GM18507 (cell line): ENCODE measurements at regions not wholly inside any gene's neighbourhood (a gene's known extent, or its start where the extent isn't known, plus 50 kb on each side); places are given as distances from the start of the nearest gene placed in this dataset.
"Not testable (repeated sequence)": the region's sequence is repeated elsewhere in the genome, so short reads cannot be mapped to it uniquely, and the experiment has no call there.

ENCODE experiments used
- DNase-seq: peaks from one replicate; pipeline ENCODE4 v3.0.0; 2011; ENCODE audit warnings: low read depth; ENCODE audit not compliant: insufficient read length; ENCODE audit errors: extremely low spot score
- FAIRE-seq: peaks from 2 replicates; lab custom pipeline; 2011; peaks lifted over from hg19 to GRCh38; lab: Jason Lieb, UNC

DNA sequence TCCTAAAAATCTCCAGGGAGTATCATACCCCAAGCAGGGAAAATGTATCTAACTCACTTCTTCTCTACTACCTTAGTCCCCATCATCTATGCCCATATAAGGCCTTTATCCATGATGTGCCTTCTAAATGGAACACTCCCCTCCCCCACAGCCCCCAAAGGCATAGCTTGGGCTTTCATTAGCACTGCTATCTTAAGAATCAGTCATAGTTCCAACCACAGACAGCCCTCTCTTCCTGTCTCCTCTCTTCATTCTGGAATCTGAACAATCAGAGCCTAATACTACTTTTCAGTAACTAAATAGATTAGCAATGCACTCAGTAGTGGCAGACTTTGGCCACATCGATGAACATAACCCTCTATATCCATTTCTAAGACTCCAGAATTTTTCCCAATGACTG lies 313.2 kb upstream of the DKK2 start:
- DNase-seq (no peak), FAIRE-seq (no peak)

DNA sequence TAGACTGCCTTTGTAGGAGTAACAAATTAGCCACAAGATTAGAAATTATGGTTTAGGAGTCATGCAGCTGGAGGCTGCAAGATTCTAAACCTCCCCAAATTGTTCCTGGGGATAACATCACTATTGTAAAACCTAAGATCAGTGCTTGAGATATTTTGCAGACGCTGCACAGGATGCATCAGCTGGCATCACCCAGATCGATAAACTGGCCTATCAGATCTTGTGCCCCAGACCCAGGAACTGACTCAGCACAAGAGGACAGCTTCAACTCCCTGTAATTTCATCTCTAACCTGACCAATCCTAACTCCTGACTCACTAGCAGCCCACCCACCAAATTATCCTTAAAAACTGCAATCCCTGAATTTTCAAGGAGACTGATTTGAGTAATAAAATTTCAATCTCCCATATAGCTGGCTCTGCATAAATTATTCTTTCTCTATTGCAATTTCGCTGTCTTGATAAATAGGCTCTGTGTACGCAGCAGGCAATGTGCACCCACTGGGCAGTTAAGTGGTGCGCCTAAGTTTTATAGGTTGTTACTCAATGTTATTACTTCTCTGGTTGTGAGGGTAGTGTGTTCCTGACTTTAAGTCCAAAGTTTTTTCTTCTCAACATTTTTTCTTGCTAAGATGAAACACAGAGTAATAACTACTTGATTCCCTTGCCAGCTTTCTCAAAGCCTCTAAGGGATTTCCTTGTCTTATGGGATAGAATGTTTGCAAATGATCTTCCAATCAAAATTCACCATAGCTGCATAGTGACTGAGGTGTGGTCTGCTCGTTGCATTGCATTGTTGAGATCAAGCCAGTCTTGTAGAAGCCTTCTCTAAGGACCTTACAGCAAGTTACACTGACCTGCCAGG lies 312.3 kb upstream of the DKK2 start:
- FAIRE-seq (no peak), DNase-seq (no peak)

DNA sequence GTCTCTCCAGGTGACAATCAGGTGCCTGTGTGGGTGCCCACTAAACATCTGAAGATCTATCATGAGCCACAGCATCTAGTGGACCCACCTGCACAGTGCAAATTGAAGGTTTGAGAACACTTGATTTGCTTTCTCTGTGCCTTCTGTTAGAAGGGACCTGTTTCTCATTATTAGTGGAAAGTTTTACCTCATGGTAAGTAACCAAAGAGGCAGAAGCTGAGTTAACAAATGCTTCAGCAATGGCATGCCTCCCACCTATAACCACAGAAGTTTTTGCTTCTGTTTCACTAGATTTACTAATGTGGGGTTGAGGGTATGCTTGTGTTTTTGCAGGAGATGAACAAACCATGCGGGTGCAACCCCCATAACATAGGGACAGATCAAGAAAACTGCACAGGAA lies 297.4 kb upstream of the DKK2 start:
- DNase-seq (no peak), FAIRE-seq (no peak)

DNA sequence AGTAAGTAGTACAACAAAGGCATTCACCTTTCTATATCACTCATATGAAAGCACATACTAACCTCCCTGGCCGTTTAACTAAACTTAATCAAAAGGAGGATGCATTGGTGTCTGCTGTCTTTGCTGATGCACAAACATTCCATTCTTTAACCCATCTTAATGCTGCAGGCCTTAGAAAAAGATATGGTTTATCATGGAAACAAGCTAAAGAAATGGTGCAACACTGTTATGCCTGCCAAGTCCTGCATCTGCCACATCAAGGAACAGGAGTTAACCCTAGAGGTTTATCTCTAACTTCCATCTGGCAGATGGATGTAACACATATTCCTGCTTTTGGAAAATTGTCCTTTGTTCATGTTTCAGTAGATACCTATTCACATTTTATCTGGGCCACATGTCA lies 296.5 kb upstream of the DKK2 start:
- FAIRE-seq, DNase-seq: not testable (repeated sequence)

DNA sequence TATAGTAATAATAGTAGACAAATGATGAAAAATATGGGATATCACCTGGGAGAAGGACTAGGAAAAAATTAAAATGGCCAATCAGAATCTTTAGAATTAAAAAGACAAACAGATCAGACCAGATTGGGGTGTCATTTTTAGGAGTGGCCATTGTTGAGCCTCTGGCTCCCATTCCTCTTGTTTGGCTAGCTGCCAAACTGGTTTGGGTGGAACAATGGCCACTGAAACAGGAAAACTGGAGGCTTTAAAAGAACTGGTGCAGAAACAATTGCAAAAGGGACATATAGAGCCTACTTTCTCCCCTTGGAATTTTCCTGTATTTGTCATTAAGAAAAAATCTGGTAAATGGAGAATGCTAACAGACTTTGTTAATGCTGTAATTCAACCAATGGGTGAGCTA lies 294.8 kb upstream of the DKK2 start:
- no peak for FAIRE-seq
- DNase-seq, result no peak

DNA sequence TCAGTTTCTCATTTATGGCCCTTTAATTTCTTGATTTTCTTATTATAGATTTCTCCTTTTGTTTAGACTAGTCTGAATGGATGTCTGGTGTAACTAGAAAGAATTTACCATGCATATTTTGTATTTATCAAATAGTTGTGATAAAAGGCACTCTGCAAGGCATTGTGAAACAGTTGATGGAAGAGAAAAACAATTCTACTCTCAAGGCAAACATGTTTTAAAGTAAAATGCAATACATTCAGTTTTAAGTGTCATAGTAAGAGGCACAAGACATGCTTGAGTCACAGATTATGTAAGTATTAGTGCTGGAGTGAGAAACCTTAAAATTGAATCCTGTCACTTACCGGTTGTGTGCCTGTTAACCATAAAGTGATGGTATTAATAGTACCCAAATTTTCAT lies 283.3 kb upstream of the DKK2 start:
- DNase-seq (no peak), FAIRE-seq (no peak)

DNA sequence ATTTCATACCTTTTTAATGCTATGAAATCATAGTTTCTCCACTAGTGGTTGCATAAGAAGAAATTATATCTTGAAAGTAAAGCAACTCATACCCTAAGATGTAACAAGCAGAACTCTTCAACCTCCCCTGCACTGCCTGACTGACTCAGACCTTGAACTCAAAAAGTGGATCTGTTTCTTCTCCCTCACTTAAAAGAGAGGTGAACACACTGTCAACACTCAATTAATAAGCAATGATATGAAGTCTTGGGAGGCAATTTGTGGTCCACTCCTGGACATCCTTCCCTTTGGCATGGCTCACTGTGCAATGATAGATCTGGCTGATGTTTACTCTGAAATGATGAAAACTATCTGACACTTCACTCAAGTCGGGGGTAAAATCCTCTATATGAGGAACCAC lies 282.0 kb upstream of the DKK2 start:
- DNase-seq, result no peak

DNA sequence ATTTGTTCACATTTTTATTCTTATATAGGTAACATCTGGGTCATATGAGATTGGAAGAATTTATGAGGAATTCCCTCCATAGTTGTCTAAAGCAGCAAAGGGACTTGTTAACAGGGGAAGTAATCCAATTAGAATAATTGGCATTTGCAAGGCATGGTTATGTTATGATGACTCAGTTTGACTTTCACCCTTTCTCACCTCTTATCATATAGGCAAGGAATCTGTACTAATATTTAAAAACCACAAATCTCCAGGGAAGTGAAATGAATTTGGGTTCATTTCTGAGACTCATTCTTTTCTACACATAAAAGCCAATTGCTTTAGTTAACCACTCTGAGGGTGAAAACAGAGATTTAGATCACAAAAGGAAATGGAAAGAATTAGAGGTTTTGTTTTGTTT lies 281.5 kb upstream of the DKK2 start:
- FAIRE-seq, result no peak
- no peak for DNase-seq

More for the DNA sequence above, 282.0 kb upstream of the DKK2 start:
- no peak for FAIRE-seq

DNA sequence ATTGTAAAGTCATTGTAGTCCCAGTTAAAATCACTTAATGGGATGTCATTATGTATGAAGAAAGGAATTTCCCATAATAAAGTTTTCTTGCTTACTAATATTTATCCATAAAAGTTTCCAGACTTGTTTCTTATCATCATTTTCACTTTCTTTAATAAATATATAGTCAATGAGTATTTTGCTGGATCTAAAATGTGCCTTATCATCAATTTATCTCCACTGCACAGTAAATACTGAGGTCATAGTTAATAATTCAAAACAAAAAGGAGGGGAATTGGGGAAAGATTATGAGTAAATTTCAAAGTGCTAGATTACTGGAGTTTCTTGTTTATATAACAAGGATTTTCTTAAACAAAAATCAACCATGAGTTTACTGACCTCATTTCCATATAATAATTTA lies 279.5 kb upstream of the DKK2 start:
- FAIRE-seq, result no peak

DNA sequence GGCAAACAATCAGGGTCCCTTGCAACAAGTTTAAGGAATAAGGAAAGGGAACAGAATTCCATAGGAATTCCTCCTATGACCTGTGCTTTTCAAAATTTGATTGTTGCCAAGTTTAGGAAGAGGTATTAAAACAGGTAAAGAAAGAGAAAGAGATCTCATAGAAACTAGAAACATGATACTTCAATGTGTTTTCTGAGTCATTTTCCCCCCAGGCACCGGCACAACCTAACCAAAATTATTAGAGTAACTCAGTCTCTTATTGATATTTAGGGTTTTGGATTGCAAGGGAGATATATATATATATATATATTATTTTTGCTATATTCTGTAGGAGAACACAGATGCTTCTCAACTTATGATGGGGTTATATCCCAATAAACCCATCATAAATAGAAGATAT lies 278.0 kb upstream of the DKK2 start:
- no peak for DNase-seq
- FAIRE-seq, result no peak

More for the DNA sequence above, 279.5 kb upstream of the DKK2 start:
- DNase-seq, result no peak

DNA sequence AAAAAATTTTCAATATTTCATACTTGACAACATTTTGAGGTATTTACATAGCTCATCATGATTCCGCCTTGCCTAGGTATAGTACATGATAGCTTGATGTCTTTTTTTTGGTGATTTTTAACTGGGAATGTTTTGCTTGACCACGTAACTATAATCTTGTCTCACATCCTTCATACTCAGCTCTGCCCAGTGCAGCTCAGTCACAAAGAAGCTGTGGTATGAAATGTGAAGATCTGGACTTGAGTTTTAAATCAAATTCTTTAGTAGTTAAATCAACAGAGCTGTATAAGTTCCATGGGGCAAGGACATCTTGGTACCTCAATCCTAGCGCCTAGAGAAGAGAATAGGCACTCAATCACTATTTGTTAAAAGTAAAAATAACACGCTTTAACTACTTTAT lies 276.3 kb upstream of the DKK2 start:
- FAIRE-seq, result no peak
- no peak for DNase-seq

DNA sequence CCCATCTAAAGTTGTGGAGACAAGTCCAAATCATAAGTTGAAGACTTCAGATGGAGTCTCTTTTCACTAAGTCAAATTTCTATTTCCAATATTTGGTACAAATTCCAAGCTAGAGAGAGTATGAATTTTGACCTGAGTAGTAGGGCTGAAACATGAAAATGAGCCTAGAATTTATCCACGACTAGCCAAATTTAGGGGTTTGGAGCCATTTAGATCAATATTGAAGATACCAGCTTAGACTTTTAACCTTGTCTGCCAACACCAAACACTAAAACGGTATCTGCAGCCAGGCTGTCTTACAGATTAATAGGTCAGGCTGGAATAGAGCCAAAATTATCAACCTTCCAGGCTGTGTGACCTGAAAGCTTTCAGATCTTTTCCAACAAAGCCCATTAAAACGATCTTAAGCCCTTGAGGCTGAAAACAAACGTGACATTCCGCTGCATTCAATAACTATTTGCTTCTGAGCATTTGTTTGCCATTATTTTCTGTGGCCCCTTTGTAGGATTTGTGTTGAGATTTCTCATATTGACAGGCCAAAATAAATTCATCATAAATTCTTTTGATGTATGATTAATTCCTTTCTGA lies 268.7 kb upstream of the DKK2 start:
- FAIRE-seq (no peak), DNase-seq (no peak)

DNA sequence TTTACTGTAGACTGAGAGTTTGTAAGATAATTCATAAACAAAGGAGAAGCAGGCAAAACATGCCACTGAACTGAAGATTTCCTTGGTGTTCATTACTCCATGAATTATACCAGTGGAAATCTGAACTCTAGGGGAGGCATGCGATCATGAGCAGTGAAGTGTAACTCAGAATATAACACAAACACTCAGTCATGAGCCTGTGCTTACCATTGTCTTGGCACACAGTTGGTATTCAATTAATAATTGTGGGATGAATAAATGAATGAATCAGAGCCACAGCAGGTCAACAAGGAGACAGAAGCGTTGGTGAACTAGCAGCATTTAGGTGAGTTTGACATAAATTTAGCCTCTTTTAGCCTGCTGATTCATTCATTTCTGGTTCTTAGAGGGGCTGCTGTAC lies 263.5 kb upstream of the DKK2 start:
- DNase-seq, result no peak
- FAIRE-seq, result no peak

DNA sequence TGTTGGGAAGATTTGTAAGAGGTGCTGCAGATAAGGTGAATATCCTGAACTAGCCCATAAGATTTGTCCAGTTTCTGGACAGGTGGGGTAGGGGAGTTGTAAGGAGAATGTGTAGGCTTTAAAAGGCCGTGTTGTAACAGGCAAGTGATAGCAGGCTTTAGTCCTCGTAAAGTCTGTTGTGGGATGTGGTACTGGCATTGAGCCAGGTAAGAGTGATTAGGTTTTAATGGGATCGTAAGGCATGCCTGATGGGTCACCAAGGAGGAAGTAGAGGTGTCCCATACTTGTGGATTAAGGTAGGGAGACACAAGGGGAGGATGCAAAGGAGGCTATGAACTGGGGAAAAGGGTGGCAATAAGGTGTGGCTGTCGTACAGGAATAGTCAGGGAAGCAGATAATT lies 256.9 kb upstream of the DKK2 start:
- DNase-seq (no peak), FAIRE-seq (no peak)

DNA sequence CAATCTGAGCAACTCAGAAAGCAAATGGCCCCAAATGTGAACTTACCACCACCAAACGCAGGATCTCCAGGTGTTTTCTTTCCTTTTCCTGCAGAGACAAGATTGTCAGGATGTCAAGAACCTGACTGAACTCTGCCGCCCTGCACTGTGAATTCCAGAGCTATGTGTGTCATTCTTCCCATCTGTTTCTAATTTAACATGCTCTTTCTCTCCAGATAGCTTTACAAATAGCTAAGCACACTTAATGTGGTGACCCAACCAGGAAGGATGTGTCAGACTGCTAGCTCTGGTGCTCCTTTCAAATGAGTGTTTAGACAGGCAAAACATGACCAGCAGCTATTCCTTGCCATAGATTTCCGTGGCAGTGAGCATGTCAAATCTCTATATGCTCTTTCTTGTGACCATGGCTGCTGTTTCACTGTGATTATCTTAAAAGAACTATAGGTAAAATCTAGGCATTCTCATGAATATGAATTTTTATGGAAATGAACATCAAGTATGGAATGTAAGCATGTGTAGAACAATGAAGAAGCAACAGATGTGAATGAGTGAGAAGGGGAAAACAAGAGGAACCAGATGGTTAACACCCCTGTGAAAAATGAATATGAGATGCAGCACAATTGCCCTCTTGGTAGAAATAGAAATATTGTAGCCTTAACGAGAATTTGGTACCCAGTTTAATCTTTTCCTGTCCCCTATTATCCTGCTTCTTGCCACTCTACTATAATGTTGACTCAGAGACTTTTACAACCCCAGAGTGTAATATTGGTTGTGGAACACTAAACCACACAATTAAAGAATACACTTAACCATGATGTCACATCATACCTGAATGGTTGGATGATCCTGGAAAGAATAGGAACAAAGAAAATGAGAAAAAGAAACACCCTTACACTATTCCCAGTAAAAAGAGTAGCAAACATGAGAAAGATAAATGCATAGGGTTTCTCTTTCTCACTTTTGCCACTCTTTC lies 247.8 kb upstream of the DKK2 start:
- no peak for FAIRE-seq
- no peak for DNase-seq

DNA sequence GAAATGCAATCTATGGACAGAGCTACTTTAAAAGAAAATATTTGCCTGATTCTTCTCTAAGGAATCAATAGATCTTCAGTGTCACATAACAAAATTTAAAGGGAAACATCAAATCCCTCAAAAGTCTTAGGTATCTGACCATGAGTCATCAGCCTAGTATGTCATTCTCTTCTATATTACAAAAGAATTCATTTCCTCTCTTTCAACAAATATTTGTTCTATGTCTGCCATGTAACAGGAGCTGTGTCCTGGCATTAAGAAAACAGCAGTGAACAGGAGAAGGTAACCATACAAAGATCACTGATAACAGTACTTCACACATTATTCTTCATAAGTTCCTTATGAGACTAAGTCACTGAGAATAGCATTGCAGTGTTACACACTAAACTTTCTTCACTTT lies 243.6 kb upstream of the DKK2 start:
- FAIRE-seq, result no peak
- DNase-seq, result no peak

DNA sequence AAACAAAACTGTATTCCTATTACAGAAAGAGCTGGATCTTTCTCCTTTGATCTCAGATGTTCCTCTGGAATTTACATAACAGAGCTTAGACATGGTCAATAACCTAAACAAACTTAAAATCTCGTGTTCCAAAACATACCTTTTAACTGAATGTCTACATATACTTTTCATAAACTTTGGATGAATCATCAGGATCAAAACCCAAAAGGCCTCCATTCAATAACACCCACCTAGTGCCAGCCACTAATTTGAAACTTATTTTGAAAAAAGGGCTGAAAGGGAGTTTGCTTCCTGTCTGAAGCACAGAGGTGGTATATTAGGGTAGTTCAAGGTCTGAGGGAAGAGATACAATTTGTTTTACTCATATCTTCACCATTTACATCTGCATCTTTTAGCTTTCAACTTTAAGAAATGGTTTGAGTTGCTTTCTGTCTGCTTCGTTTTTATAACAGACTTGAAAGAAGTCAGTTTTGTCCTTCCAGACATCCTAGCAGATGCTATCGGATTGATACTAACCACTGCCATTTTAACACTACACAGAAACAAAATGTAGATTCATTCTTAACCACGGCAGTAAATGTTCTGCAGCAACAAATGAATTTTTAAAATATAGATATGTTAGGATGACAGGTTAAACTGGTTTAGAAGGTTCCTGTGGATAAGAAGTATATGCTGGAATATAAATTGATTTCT lies 242.8 kb upstream of the DKK2 start:
- DNase-seq (no peak), FAIRE-seq (no peak)

DNA sequence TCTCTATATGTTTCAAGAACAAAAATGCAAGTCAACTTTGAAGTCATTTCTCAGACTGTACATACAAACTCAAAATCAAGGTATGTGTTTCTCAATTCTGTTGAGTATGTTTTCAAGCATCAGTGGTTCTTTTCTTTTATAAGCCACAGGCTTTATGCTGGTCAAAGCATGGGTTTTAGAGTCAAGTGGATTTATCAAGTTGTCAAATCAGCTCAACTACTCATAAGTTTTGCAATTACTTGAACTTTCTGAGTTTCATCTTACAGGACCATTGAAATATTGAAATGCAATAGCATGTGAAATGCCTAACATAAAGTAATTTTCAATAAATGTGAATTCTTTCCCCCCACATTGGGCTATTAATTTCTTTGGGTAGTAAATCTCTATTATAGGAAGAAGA lies 239.9 kb upstream of the DKK2 start:
- no peak for DNase-seq
- FAIRE-seq, result no peak

DNA sequence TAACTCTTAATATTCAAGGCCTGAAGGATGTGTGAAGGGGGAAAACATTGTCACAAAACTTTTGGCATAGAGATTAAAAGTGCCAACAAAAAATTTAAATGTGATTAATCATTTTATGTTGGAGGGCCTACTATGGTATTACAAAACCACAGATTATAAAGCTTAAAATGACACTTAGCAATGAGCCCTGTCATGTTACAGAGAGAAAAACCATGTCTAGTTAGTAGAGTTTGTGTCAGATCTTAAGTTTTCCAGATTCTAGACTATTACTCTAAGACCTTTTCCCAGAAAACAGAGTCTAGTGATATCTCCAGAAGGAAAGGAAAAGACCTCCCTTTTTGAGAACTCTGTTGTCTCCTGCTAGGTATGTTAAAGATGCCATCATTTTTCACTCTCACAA lies 239.1 kb upstream of the DKK2 start:
- FAIRE-seq (no peak), DNase-seq (no peak)

DNA sequence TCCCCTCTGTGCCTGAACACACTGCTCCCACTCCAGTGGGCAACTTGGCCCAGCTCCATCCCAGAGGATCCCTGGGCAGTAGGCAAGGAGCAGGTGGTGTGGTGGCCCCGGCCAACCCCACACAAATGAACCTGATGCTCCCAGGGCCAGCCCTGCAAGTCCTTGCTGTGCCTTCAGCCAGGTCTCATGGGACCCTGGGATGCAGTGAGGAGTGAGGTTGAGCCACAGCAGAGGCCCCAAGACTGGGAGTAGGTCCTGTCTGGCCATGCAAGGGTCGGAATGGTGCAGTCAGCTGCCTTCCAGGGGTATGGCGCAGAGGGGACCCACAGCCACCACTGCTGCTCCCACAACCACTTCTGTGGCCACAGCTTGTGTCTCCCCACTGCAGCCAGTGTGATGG lies 234.5 kb upstream of the DKK2 start:
- DNase-seq (no peak), FAIRE-seq (no peak)
